HG02840 (cell line): ENCODE measurements at regions not wholly inside any gene's neighbourhood (a gene's known extent, or its start where the extent isn't known, plus 50 kb on each side); places are given as distances from the start of the nearest gene placed in this dataset.

Experiments
- ATAC-seq: cut with Tn5 transposase; IDR thresholded peaks from one replicate; pipeline ENCODE4 v1.9.1; 2021; ENCODE audit warnings: mild to moderate bottlenecking, moderate library complexity, moderate number of reproducible peaks; ENCODE audit not compliant: unreplicated experiment, low FRiP score

DNA sequence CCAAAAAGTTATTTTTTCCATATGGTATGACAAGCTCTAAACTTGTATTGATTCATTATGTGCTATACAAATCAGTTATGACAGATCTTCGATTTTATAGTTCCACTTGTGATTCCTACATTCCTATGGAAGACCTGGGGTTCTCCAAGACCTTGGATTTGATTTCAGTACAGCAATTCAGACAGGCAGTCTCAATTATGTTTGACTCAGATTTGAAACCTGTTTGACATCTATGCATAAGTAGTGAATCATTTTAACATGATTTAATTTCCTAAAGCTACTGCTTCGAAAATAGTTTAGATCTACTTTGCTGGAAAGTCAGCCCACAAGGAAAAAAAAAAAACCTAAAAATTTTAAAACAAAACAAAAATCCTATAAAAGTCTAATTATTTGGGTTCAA is 820.4 kb downstream of the LUZP2 start:
- no peak for ATAC-seq

DNA sequence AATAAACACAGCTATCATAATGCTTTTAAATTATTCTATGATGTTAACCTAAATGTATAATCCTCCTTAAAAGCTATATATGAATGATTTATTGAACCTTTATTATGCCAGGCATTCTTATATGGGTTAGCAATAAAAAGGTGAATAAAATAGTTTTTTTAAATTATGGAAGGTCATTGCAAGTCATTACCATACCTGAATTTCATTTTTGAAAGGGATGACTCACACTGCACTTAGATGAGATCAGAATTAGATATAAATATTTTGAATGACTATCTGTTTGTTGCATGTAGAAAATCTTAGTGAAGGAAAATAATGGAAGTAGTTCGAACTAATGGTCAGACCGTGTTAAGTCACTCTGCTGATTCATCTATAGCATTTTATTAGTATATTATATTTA is 822.3 kb downstream of the LUZP2 start:
- ATAC-seq, result no peak

DNA sequence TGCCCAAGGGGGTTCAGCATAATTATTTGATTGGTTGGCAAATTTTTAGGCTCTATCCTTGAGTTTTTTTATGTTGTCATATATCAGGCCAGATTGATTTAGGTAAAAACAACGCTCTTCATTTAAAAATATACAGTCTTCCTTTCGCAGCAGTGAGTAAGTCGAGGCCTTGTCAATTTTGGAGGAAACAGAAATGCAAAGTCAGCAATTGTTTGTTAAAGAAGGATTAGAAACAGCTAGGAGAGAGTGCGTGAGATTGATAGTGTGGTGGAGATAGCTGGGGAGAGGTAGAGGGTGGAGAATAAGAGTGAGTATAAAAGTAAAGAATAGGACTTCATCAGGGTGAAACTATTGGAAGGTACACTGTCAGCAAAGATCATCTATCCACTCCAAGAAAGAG is 830.8 kb downstream of the LUZP2 start:
- ATAC-seq, result no peak

DNA sequence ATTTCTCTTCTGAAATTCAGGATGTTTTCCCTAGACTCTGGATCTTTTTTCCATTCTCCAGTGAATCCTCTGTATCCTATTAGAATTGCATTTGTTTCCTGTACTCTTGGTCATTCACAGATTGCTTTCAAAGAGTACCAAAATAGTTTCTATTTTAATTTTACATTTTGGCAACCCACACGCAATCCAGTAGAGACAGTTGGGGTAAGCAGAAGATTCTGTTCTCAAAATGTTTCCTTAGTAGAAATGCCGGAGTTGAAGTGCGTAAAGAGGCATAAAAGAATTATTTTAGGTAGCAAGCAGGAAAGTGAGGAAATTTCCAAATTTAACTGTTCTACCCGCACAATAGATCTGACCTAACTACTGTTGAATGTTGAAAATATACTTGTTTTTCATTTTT is 842.4 kb downstream of the LUZP2 start:
- no peak for ATAC-seq

DNA sequence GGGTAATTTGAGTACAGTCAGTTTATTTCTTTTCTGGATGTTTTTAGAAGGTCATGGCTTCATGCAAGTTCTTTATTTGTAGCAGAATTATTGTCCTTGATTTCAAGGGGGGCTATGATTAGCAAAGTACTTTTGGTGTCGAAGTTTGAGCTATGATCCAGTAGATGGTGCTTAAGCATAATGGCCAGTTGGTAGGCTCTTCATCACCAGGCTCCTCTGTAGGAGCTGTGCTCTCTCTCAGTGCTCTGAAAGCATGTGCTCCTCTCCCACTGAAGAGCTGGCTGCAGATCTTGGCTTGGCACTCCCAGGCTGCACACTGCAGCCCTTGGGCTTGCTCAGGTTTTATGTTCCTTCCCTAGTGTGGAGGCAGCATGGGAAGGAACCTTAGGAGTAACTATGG is 852.7 kb downstream of the LUZP2 start:
- no peak for ATAC-seq

DNA sequence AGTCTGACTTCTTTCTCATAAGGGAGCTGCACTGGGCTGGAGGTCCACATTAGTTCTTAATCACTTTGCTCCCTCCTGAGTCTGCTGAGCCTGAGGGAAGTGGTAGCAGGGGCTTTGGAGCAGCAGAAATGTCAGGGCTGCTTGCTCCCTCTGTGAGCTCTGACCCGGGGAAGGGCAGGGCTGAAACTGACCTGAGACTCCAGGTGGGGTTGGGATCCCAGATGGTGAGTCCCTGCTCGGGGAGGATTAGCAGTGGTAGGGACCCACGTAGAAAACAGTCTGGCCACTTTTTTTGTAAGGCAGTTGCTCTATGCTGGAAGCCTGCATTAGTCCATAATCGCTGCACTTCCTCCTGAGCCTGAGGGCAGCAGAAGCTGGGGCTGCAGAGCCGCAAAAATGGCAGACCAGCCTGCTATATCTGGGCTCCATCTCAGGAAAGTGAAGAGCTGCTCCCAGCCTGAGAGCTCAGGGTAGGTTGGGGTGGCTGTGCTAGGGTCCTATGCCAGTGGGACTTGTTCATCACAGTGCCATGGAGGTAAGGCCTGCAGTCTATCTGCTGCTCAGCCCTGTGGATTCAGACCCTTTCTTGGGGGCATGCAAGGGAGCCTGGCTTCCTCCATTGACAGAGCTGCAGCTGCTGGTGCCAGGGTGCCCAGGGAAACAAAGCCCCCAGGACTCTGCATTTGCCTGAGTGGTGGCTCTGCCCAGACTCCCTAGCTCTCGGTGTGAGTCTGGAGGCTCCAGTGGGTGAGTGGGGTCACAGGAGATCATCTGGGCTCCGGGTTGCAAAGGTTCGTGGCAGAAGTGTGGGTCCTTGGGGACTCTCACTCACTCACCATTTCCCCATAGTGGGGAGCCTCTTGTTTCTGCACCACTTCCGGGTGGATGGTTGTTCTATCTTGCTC is 854.3 kb downstream of the LUZP2 start:
- no peak for ATAC-seq

DNA sequence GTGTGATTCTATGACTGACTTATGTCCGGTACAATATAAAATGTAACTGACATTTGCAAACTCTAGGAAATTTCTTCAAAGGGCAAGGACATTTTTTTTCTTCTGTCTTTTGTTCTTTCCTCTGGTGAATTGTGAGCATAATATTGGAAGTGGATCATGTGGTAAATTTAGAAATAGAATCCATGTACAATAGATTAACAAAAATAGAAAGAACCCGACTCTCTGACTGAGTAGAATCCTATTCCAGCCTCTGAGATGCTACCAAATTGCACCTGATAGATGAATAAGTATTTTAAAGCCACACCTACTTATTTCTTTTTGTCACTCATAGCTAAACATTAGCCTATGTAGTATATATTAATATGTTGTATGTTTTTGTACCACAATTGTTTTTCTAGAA is 860.3 kb downstream of the LUZP2 start:
- ATAC-seq, result no peak

DNA sequence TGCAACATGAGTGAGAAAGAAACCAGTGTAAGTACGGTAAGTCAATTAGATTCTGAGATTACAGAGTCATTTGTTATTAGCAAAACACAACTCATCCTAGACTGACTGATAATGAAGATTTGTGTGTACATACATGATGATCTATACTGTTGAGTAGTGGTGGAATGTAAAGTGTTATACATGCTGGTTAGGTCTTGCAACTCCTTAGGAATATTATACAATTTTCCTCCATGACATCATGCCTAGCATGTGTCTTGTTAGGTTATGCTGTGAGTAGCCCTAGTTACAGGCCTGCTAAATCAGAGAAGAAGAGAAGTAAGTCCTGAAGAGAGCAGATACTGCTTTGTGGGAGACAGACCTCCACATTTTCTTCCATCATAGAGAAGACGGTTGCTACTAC is 880.6 kb downstream of the LUZP2 start:
- no peak for ATAC-seq

DNA sequence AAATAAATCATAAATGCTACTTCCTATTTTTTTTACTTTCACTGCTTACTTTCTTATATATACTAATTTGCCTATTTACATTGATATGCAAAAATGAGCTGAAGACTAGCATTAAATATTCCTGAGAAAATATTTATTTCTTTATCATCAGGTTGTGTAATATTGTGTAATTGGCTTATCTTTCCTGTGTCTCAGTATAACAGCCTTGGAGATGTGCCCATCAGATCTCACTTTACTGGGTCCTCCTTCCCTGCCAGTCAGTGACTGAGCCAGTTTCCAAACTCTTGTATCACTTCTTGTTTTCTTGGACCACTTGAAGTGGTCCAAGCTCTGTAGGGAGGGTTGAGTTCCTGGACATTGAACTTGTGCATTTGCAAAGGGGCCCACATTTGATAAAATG is 900.0 kb downstream of the LUZP2 start:
- ATAC-seq, result no peak

DNA sequence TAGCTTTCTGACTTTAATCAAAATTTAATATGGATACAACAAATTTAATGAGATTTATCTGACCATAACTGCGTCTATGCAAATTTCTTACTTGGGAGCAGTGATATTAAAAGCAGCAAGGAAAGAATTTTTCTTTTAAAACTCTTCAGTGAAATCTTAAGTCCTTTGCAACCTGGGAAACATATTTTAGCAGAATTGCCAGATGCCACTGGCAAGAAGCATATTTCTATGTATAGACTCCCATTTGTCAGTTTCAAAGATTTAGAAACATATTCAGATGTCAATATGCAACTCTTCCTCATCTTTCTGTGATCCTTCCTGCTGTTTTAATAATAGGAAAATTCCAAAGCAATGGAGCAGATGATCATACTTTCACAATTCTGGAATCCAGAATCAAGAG is 911.3 kb downstream of the LUZP2 start:
- no peak for ATAC-seq

DNA sequence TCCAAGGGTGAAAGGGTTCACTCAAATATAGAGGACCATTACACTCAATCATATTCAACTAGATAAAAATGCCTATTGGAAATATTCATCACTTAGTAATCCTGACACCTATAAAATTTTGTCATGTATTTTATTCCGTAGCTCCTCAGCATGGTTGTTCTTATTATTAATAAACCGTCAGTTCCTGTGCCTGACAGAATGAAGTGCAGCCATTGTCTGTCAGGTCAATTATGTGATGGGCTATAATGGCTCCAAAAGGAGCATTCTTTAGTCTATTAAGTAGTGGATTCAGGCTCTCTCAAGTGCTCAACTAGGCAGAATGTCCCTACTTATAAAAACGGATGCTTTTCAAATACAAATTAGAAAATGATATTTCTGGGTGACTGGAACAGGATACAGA is 916.1 kb upstream of the ANO3 start:
- no peak for ATAC-seq

DNA sequence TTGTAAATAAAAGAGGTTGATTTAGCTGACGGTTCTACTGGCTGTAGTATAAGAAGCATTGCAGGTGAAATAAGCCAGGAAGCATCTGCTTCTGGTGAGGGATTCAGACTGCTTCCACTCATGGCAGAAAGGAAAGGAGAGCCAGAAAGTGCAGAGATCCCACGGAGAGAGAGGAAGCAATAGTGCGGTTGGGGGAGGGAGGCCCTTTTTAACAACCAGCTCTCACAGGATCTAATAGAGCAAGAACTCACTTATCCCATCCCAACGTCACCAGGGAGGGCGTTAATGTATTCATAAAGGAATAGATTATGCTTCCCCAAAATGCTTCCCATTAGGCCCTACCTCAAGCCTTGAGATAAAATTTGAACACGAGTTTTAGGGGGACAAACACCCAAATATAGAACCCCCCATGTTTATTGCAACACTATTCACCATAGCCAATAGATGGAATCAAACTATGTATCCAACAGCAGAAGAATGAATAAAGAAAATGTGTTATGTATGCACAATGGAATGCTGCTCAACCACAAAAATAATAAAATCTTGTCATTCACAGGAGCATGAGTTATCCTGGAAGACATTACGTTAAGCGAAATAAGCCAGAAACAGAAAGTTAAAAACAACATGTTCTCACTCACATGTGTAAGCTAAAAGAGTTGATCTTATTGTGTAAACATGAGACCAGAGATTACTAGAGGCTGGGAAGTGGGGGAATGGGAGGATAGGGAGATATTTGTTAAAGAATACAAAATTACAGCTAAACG is 908.3 kb upstream of the ANO3 start:
- no peak for ATAC-seq

DNA sequence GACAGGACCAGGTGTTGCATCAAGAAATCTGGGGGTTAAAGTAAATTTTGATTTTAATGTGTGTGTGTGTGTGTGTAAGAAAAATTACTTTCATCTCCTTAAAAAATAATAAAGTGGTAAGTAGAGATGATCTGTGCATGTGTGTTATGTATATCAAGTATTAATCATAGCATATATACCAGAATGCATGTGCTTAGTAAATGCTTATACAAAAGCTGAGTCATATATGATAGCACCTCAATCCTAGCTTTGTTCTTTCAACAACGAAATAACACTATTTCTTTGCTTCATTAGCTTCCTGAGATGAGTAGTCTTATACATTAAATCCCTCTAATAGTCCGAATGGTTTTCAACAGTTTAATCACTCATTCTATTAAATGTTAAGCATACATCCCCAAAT is 899.6 kb upstream of the ANO3 start:
- no peak for ATAC-seq

DNA sequence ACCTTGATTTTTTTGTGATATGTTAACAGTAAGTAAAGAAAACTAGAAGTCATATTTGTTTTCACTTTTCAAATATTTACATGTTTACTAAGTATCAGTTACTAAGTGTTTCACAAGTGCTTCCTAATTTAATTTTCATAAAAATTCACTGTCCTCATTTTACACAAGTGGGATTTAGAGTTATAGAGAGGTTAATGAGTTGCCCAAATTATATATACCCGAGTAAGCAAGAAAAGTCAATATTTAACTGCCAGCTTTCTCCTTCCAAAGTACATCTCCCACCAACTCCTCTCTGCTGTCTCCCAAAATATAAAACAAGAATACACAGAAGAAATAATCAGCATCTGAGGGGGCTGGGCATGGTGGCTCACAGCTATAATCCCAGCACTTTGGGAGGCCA is 896.7 kb upstream of the ANO3 start:
- ATAC-seq, result no peak

DNA sequence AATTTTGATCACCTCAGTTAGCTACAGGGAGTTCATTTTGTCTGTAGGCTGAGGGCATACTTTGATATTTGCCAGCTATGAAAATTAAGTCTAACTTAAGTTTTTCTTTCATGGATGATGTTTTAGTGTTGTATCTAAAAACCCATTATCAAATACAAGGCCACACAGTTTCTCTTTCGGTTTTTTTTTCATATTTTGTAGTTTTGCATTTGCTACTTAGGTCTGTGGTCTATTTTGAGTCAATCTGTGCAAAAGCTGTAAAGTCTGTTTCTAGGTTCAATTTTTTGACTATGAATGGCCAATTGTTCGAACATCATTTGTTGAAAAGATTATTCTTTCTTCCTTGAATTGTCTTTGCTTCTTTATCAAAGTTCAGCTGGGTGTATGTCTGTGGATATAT is 895.6 kb upstream of the ANO3 start:
- no peak for ATAC-seq

DNA sequence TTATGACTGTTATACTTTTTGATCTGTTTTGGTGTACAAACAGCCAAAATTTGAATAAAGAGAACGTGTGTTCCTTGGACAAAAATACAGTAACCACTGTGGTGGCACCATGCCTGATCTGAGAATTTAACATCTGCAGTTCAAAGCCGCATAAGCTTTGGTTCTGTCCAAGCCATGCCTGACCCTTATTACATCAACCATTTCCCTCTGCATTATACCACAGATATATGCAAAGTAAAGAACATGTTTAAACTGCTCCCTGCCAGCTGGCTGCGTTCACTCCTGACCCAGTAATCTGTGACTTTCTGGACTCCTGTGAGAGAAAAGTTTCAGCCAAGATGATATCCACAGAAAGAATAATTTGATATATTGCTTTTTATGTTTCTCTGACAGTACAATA is 890.5 kb upstream of the ANO3 start:
- no peak for ATAC-seq

DNA sequence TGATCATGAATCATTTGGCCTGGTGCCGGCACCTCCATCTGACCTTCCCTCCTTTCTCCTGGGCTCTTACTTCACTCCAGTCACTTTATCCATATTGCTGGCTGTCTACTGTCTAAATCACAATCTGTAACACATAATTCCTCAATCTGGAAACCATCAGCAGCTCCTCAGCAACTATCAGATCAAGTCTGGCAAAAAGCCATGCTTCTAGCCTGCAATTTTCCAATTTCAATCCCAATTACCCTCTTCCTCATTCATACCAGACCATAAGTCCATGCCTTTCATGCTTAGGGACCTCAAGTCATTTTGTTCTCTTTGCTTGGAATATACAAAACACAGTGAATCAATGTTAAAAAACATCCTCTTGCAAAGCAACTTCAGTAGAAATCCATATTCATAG is 882.8 kb upstream of the ANO3 start:
- no peak for ATAC-seq

DNA sequence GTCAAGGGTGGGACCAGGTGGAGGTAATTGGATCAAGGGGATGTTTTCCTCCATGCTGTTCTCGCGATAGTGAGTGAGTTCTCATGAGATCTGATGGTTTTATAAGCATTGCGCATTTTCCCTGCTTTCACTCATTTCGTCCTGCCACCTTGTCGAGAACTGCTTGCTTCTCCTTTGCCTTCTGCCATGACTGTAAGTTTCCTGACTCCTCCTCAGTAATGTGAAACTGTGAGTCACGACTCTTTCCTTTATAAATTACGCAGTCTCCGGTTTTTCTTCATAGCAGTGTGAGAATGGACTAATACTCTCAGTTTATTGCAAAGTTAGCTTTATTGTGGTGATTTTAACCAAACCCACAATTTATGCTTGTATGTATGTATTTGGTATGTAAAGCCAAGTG is 878.5 kb upstream of the ANO3 start:
- no peak for ATAC-seq

DNA sequence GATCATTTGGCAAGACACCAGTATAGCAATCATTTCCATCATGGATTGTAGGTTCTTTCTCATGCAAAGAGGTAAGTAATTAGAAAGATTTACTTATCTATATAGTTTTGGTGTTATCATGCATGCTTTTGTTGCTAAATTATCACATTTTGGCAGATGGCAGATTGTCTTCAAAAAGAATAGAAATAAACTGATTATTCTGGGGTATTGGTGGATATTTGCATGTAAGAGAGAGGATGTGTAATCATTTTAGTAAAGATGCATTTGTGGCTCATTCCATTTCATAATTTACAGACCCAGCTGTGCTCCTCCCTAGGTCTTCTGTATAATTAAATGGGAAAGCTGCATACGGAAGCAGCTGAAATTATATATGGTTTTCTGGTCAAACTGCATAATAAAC is 875.7 kb upstream of the ANO3 start:
- no peak for ATAC-seq

DNA sequence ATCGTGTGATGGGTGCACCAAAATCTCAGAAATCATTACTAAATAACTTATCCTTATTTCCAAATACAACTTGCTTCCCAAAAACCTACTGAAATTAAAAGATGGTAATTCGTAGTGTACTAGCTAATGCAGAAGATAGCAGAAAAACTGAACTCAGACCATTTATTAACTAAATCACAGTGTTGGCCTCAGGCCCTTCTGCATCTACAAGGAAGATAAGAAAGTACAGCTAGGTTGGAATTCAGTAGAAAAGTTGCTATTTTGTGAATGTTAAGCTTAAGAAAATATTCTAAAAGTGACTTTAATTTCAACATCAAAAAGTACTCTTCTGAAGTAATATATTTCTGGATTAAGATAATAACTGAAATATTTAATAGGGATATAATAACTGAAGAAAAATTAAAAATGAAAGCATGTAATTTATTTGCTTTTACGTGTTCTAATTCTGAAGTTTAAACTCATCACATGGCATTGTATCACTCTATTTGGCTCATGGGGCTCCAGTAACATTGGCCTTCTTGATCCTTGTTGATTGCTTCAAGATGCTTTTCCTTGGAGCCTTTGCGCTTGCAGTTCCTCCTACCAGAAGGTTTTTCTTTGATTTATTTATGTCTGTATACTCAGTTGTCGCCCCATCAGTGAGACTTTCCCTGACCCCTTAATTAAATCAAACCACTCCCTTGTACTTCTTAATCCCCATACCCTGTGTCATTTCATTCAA is 847.9 kb upstream of the ANO3 start:
- no peak for ATAC-seq

DNA sequence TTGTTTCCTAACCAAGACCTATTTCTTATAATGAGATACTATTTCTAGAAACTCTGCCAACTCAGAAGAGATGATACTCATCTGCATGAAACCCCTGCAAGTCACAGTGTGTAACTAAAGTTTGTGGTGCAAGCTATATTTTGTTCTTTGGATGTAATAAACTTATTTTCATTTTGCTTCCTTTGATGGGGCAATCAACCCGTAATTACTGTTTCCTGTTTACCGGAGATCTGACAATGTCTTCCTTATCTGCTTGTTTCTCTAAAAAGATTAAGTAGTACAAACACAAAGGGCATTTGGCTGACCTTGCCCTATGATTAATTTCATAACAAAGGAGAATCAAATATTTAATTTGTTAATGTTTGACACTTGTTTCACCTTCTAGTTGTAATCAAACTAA is 846.6 kb upstream of the ANO3 start:
- ATAC-seq, result no peak
